H1 (cell line): ENCODE measurements at regions not wholly inside any gene's neighbourhood (a gene's known extent, or its start where the extent isn't known, plus 50 kb on each side); places are given as distances from the start of the nearest gene placed in this dataset.

Experiments used
- CTCF ChIA-PET: fragments of 300-600 bp; sonication (Branson Sonifier 250); formaldehyde crosslinking; loops from one replicate; lab custom pipeline; 2021; ENCODE audit not compliant: partially characterized antibody; lab: Charles Lee
- POLR2A ChIA-PET: fragments of 300-600 bp; sonication (Branson Sonifier 250); formaldehyde crosslinking; loops from one replicate; lab custom pipeline; 2021; ENCODE audit warnings: inconsistent platforms; ENCODE audit not compliant: partially characterized antibody; lab: Charles Lee
- DNase-seq, 2 experiments: peaks; one replicate each; pipeline versions ENCODE4 v3.0.0 to v3.0.0-alpha.2; 2010 to 2022; ENCODE audit warnings: low spot score in 2 of 2, low read depth in 1 of 2, mixed read lengths in 1 of 2
- FAIRE-seq: peaks from 2 replicates; lab custom pipeline; 2011; peaks lifted over from hg19 to GRCh38; lab: Jason Lieb, UNC
- H2AFZ ChIP-seq: 2 replicates; pipeline ENCODE4 v1.8.1; 2012; ENCODE audit warnings: low read length, inconsistent platforms
- H2AK5ac ChIP-seq: 2 replicates; pipeline ENCODE4 v1.6.1; 2013; ENCODE audit warnings: low read depth, low read length
- H2BK120ac ChIP-seq: replicated peaks from 2 replicates; pipeline ENCODE3; 2013; ENCODE audit warnings: low read depth, low read length, inconsistent platforms
- H2BK12ac ChIP-seq: 2 replicates; pipeline ENCODE4 v1.6.1; 2013; ENCODE audit warnings: low read depth, low read length
- H2BK15ac ChIP-seq: 2 replicates; pipeline ENCODE4 v1.6.1; 2013; ENCODE audit warnings: low read length
- H2BK20ac ChIP-seq: 2 replicates; pipeline ENCODE4 v1.6.1; 2013; ENCODE audit warnings: low read length
- H2BK5ac ChIP-seq: 2 replicates; pipeline ENCODE4 v1.6.1; 2013; ENCODE audit warnings: low read depth, low read length
- H3K14ac ChIP-seq: 2 replicates; pipeline ENCODE4 v1.6.1; 2013; ENCODE audit warnings: inconsistent platforms; ENCODE audit not compliant: insufficient read length
- H3K18ac ChIP-seq: 2 replicates; pipeline ENCODE4 v1.6.1; 2013; ENCODE audit warnings: low read length; ENCODE audit errors: extremely low read depth
- H3K23ac ChIP-seq: 2 replicates; pipeline ENCODE4 v1.6.1; 2013; ENCODE audit warnings: inconsistent platforms; ENCODE audit not compliant: insufficient read length
- H3K23me2 ChIP-seq: 2 replicates; pipeline ENCODE4 v1.6.1; 2013; ENCODE audit warnings: low read depth, low read length
- H3K27ac ChIP-seq: 2 replicates; pipeline ENCODE4 v1.6.1; 2011; ENCODE audit warnings: low read depth, low read length, inconsistent platforms
- H3K27me3 ChIP-seq, 4 experiments: replicated peaks in 1 of 4; 1 replicate in 1 of 4; 2 replicates in 3 of 4; pipeline versions ENCODE4 v1.6.1 to v1.8.1; 2011 to 2013; ENCODE audit warnings: low read length in 3 of 4, mild to moderate bottlenecking in 3 of 4, inconsistent platforms in 2 of 4, mixed read lengths in 2 of 4, moderate library complexity in 1 of 4; ENCODE audit not compliant: control insufficient read depth in 3 of 4, insufficient read depth in 3 of 4; ENCODE audit errors: extremely low read depth in 1 of 4
- H3K36me3 ChIP-seq, 4 experiments: 2 replicates each; pipeline versions ENCODE4 v1.6.1 to v1.8.1; 2011 to 2013; ENCODE audit warnings: mild to moderate bottlenecking in 4 of 4, low read length in 3 of 4, moderate library complexity in 2 of 4, control low read depth in 1 of 4, inconsistent platforms in 1 of 4; ENCODE audit not compliant: insufficient read depth in 4 of 4, control insufficient read depth in 2 of 4
- H3K4ac ChIP-seq: replicated peaks from 2 replicates; pipeline ENCODE3; 2013; ENCODE audit warnings: low read length, low read depth, mixed read lengths, inconsistent platforms; ENCODE audit not compliant: insufficient read length
- H3K4me1 ChIP-seq, 4 experiments: replicated peaks in 1 of 4; 1 replicate in 1 of 4; 2 replicates in 3 of 4; pipeline versions ENCODE4 v1.6.1 to v1.8.1; 2011 to 2013; ENCODE audit warnings: low read length in 3 of 4, inconsistent platforms in 2 of 4, mixed read lengths in 1 of 4; ENCODE audit not compliant: insufficient read depth in 4 of 4, control insufficient read depth in 3 of 4
- H3K4me2 ChIP-seq, 2 experiments: 2 replicates each; pipeline versions ENCODE4 v1.6.1 to v1.8.1; 2011 to 2013; ENCODE audit warnings: low read depth in 2 of 2, low read length in 2 of 2, control low read depth in 1 of 2, inconsistent platforms in 1 of 2, mild to moderate bottlenecking in 1 of 2; ENCODE audit not compliant: insufficient read depth in 1 of 2
- H3K4me3 ChIP-seq, 4 experiments: fragments of 200-600, 300-600 bp in 1 of 4; sonication (generic), shearing (Covaris generic), sonication (Bioruptor Twin) in 1 of 4; 2 replicates each; pipeline versions ENCODE4 v1.5.1 to v1.8.1; 2011 to 2016; ENCODE audit warnings: low read length in 4 of 4, low read depth in 3 of 4, control low read depth in 2 of 4, inconsistent platforms in 2 of 4, mild to moderate bottlenecking in 2 of 4, mixed read lengths in 1 of 4, moderate library complexity in 1 of 4; ENCODE audit not compliant: insufficient read depth in 2 of 4; ENCODE audit errors: extremely low read depth in 1 of 4
- H3K56ac ChIP-seq: replicated peaks from 2 replicates; pipeline ENCODE3; 2013; ENCODE audit warnings: low read depth, mild to moderate bottlenecking, mixed read lengths, low read length, inconsistent platforms; ENCODE audit not compliant: insufficient read length
- H3K79me1 ChIP-seq: 2 replicates; pipeline ENCODE4 v1.6.1; 2013; ENCODE audit warnings: low read depth, low read length, control low read depth
- H3K79me2 ChIP-seq, 2 experiments: 2 replicates each; pipeline versions ENCODE4 v1.6.1 to v1.8.1; 2012 to 2013; ENCODE audit warnings: low read length in 2 of 2, mild to moderate bottlenecking in 2 of 2, inconsistent platforms in 1 of 2; ENCODE audit not compliant: insufficient read depth in 2 of 2, control insufficient read depth in 1 of 2
- H3K9ac ChIP-seq, 4 experiments: replicated peaks in 1 of 4; 1 replicate in 1 of 4; 2 replicates in 3 of 4; pipeline versions ENCODE4 v1.6.1 to v1.8.1; 2011 to 2013; ENCODE audit warnings: low read depth in 3 of 4, low read length in 3 of 4, control low read depth in 2 of 4, mild to moderate bottlenecking in 2 of 4, moderate library complexity in 2 of 4, inconsistent platforms in 1 of 4; ENCODE audit errors: extremely low read depth in 1 of 4
- H3K9me3 ChIP-seq, 2 experiments: 2 replicates each; pipeline versions ENCODE4 v1.6.1 to v1.8.1; 2012 to 2013; ENCODE audit warnings: mild to moderate bottlenecking in 2 of 2, moderate library complexity in 2 of 2, control low read depth in 1 of 2, inconsistent platforms in 1 of 2, low read depth in 1 of 2, low read length in 1 of 2, mixed read lengths in 1 of 2; ENCODE audit not compliant: insufficient read depth in 2 of 2
- H4K20me1 ChIP-seq, 2 experiments: replicated peaks in 1 of 2; 2 replicates each; pipeline versions ENCODE3 to v1.8.1; 2011 to 2013; ENCODE audit warnings: inconsistent platforms in 2 of 2, low read length in 2 of 2, mild to moderate bottlenecking in 1 of 2; ENCODE audit not compliant: insufficient read depth in 2 of 2, control insufficient read depth in 1 of 2
- H4K5ac ChIP-seq: 2 replicates; pipeline ENCODE4 v1.6.1; 2013; ENCODE audit warnings: low read length, low read depth, mixed read lengths, inconsistent platforms; ENCODE audit not compliant: insufficient read length
- H4K8ac ChIP-seq: 2 replicates; pipeline ENCODE4 v1.8.0; 2013; ENCODE audit warnings: mild to moderate bottlenecking, moderate library complexity, low read length, inconsistent platforms; ENCODE audit not compliant: insufficient read depth; ENCODE audit errors: extremely low read depth
- H4K91ac ChIP-seq: replicated peaks from 2 replicates; pipeline ENCODE3; 2013; ENCODE audit warnings: low read length, mixed read lengths, inconsistent platforms; ENCODE audit not compliant: insufficient read length
- CBX5 ChIP-seq: fragments of 300-800, 300-1000 bp; sonication (generic); IDR thresholded peaks from 2 replicates; pipeline ENCODE4 v1.7.1; 2016; ENCODE audit warnings: antibody characterized with exemption, low read length, low read depth
- EP300 ChIP-seq, 2 experiments: IDR thresholded peaks; 1 replicate in 1 of 2; 2 replicates in 1 of 2; pipeline ENCODE4 v1.6.1; 2011 to 2012; ENCODE audit warnings: low read depth in 2 of 2, low read length in 2 of 2, mild to moderate bottlenecking in 2 of 2, borderline replicate concordance in 1 of 2, inconsistent platforms in 1 of 2, moderate library complexity in 1 of 2
- GTF2F1 ChIP-seq: IDR thresholded peaks from 2 replicates; pipeline ENCODE4 v1.6.1; 2012; ENCODE audit warnings: low read depth, low read length, improper control_type of control experiment, borderline replicate concordance
- RNF2 ChIP-seq: fragments of 200-900, 300-1000 bp; sonication (generic); IDR thresholded peaks from 2 replicates; pipeline ENCODE4 v1.7.1; 2016; ENCODE audit warnings: borderline replicate concordance, low read depth, mild to moderate bottlenecking, antibody characterized with exemption, low read length; ENCODE audit not compliant: poor library complexity, severe bottlenecking; ENCODE audit errors: missing control alignments
- WGBS, 2 experiments: shearing (Covaris generic) in 1 of 2; methylation state at CpG; one replicate each; pipeline versions ENCODE4 v1.1.6 to v1.1.7; 2013 to 2015; ENCODE audit warnings: low lambda C conversion rate in 2 of 2, mixed read lengths in 2 of 2, inconsistent platforms in 1 of 2, low coverage in 1 of 2, missing lambda C conversion rate in 1 of 2; ENCODE audit not compliant: insufficient replicate concordance in 2 of 2, insufficient coverage in 1 of 2, insufficient read length in 1 of 2; ENCODE audit errors: extremely low coverage in 1 of 2, missing lambda C conversion rate in 1 of 2; 5-methylcytosine and 5-hydroxymethylcytosine counted together

DNA sequence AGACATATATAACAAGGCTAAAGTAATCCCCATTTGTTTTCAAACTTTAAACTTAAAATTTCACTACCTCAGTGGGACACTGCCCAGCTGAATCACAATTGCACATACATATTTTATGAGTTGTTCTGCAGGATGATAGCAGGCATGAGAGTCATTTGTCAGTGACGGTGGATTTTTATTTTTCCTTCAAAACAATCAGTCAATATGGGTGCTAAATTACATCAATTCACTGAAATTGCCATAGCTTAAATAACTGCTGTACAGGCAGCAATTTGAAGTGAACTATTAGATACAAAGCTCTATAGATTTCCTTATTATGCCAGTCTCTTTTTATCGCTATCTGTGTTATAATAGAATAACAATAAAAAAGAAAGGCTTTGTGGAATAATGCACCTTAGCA lies 784.6 kb upstream of the ANO3 start:
- Histone ChIP-seq H3K79me2 (no peaks in the 10 kb centered on the region), H4K20me1 (no peaks in the 10 kb centered on the region), H4K8ac (no peak overlapping the region), H3K79me1 (no peaks in the 10 kb centered on the region), H3K9me3 (no peaks in the 10 kb centered on the region), H2BK15ac (no peak overlapping the region), H3K4me1 (peaks cover 0 to 5% (median 0%) of the 10 kb centered on the region in 4 experiments; a peak in 2 of 7 replicates), H3K23me2 (no peaks in the 10 kb centered on the region), H3K4me2 (no peak overlapping the region), H3K14ac (no peak overlapping the region), H3K27ac (no peak overlapping the region), H3K56ac (no peak overlapping the region), H2BK5ac (no peak overlapping the region), H3K23ac (no peak overlapping the region), H2BK12ac (no peak overlapping the region), H2BK120ac (no peak overlapping the region), H3K36me3 (no peaks in the 10 kb centered on the region), H3K9ac (no peak overlapping the region), H2AK5ac (no peak overlapping the region), H3K27me3 (no peaks in the 10 kb centered on the region), H2AFZ (no peak overlapping the region), H4K91ac (no peak overlapping the region), H2BK20ac (no peak overlapping the region), H3K4me3 (no peak overlapping the region), H3K18ac (no peak overlapping the region), H4K5ac (no peak overlapping the region), H3K4ac (no peak overlapping the region)
- DNase-seq (no peak), FAIRE-seq (no peak)
- 91% methylated on average over 2 of the region's 2 CpGs; no CpG with 5 or more reads in 1 of the 2 experiments for WGBS, 2 experiments
- POLR2A ChIA-PET = no interaction called here
- CTCF ChIA-PET = interaction anchor here (1.3 to 1.4 kb wide), 2 partner anchors 11 to 197 kb away, joined by 3 read pairs; no protein-coding TSS in a partner anchor
- no peak for TF ChIP-seq EP300 (IDR thresholded peaks at IDR 0.05; ENCODE audit: borderline replicate concordance in 1 of 2, low read depth in 2 of 2, low read length in 2 of 2)
- no peak for TF ChIP-seq CBX5
- no peak for TF ChIP-seq RNF2
- TF ChIP-seq GTF2F1 = no peak
